SK-N-SH treated with all-trans-retinoic acid at 6 μM for 48 hours (cell line): ENCODE measurements at regions not wholly inside any gene's neighbourhood (a gene's known extent, or its start where the extent isn't known, plus 50 kb on each side); places are given as distances from the start of the nearest gene placed in this dataset.

ENCODE experiments used
- ESRRG ChIP-seq: fragments of 250-450 bp; sonication (Bioruptor Pico); IDR thresholded peaks from 2 replicates; pipeline ENCODE4 v1.6.1; 2021; ENCODE audit warnings: mild to moderate bottlenecking
- TCF4 ChIP-seq: fragments of 250-450 bp; sonication (Bioruptor Pico); IDR thresholded peaks from 2 replicates; pipeline ENCODE4 v1.8.0; 2021; ENCODE audit warnings: mild to moderate bottlenecking, moderate library complexity, borderline replicate concordance
- ZNF70 ChIP-seq: fragments of 450-650 bp; formaldehyde crosslinking; IDR thresholded peaks from 2 replicates; pipeline ENCODE4 v1.5.0; 2020; ENCODE audit warnings: mild to moderate bottlenecking, moderate library complexity

DNA sequence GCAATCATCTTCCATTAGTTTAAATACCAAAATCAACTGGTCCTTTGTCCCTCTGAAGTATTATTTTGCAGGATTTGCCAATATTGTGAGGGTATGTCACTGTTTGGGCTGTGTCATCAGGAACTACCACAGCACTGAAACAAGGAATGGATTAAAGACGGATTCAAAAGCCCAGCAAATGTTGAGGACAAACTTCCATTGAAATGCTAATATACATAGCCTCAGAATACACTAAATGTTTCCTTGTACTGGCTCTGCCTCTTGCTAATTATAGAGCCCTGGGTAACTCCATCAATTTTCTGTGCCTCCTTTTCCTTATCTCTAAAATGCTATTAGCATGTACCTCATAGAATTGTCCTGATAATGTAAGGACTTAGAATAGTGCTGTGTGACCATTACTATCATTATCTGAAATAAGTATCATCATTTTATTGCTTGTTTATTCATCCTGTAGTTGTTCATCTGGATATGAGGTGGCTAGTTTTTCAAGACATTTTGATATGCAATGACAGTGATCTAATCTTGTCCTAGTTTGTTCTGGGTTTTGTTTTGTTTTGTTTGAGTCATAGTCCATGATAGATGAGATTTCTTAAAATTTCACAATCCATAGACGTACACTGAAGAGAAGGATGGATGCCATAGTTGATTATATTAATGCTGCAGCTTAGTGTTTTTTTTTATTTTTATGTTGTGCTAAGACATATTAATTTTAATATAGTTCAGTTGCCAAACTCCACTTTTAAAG lies 333.4 kb upstream of the KCNH7 start:
- TF ChIP-seq TCF4 (CRISPR knock-in tag), result no peak
- TF ChIP-seq ESRRG (CRISPR knock-in tag), result no peak
- no peak for TF ChIP-seq ZNF70
